Osteoblast (primary cell): ENCODE measurements at regions not wholly inside any gene's neighbourhood (a gene's known extent, or its start where the extent isn't known, plus 50 kb on each side); places are given as distances from the start of the nearest gene placed in this dataset.

Experiments used
- DNase-seq: peaks from one replicate; pipeline ENCODE4 v3.0.0; 2011; ENCODE audit warnings: low spot score, mixed read lengths; ENCODE audit not compliant: insufficient read length; ENCODE audit errors: missing footprints
- H2AFZ ChIP-seq: 2 replicates; pipeline ENCODE4 v1.6.0; 2011; ENCODE audit warnings: mild to moderate bottlenecking, low read length
- H3K27ac ChIP-seq: 2 replicates; pipeline ENCODE4 v1.5.1; 2011; ENCODE audit warnings: mild to moderate bottlenecking, low read depth, low read length, moderate library complexity
- H3K27me3 ChIP-seq: 2 replicates; pipeline ENCODE4 v1.6.0; 2012; ENCODE audit warnings: mild to moderate bottlenecking, control low read depth, inconsistent platforms, low read length, moderate library complexity; ENCODE audit not compliant: insufficient read depth
- H3K36me3 ChIP-seq: 2 replicates; pipeline ENCODE4 v1.5.1; 2011; ENCODE audit warnings: mild to moderate bottlenecking, low read length, control low read depth, moderate library complexity; ENCODE audit not compliant: insufficient read depth
- H3K4me1 ChIP-seq: 2 replicates; pipeline ENCODE4 v1.5.1; 2011; ENCODE audit warnings: mild to moderate bottlenecking, low read length, control low read depth, moderate library complexity; ENCODE audit not compliant: insufficient read depth
- H3K4me2 ChIP-seq: 2 replicates; pipeline ENCODE4 v1.6.0; 2011; ENCODE audit warnings: mild to moderate bottlenecking, low read length; ENCODE audit not compliant: insufficient read depth
- H3K4me3 ChIP-seq: fragments of 200-600 bp; sonication (generic); 3 replicates; pipeline ENCODE4 v1.5.1; 2012; ENCODE audit warnings: mild to moderate bottlenecking, low read length, inconsistent platforms; ENCODE audit not compliant: insufficient read depth
- H3K79me2 ChIP-seq: 2 replicates; pipeline ENCODE4 v1.6.0; 2012; ENCODE audit warnings: mild to moderate bottlenecking, low read length, control low read depth, inconsistent platforms; ENCODE audit not compliant: insufficient read depth
- H3K9me3 ChIP-seq: 2 replicates; pipeline ENCODE4 v1.5.1; 2011; ENCODE audit warnings: low read depth, low read length, control low read depth
- H4K20me1 ChIP-seq: 2 replicates; pipeline ENCODE4 v1.6.0; 2012; ENCODE audit warnings: mild to moderate bottlenecking, low read length, control low read depth; ENCODE audit not compliant: insufficient read depth
- CTCF ChIP-seq: IDR thresholded peaks from 2 replicates; pipeline ENCODE4 v1.5.1; 2011; ENCODE audit warnings: mild to moderate bottlenecking, low read depth, low read length, moderate library complexity; ENCODE audit errors: extremely low read depth

- H4K20me1 ChIP-seq = no peaks in the 10 kb centered on the region
- TF ChIP-seq CTCF = no peak
- DNase-seq = no peak
- no peak overlapping the region for H3K27ac ChIP-seq
- H3K36me3 ChIP-seq = no peaks in the 10 kb centered on the region
- H3K4me1 ChIP-seq = no peaks in the 10 kb centered on the region
- H3K27me3 ChIP-seq = no peaks in the 10 kb centered on the region
- H3K79me2 ChIP-seq = no peaks in the 10 kb centered on the region
- H3K4me3 ChIP-seq = no peak overlapping the region
- H2AFZ ChIP-seq = no peak overlapping the region
- no peaks in the 10 kb centered on the region for H3K9me3 ChIP-seq
- H3K4me2 ChIP-seq = no peak overlapping the region
These were observed 160.2 kb downstream of the SH2D4B start for GRCh38 chr10:80697926-80698325.

- TF ChIP-seq CTCF = peak; percentile 76
- no peak overlapping the region for H3K27ac ChIP-seq
- no peak overlapping the region for H2AFZ ChIP-seq
- no peaks in the 10 kb centered on the region for H3K4me1 ChIP-seq
- H3K4me3 ChIP-seq = no peak overlapping the region
- H3K4me2 ChIP-seq = no peak overlapping the region
- no peaks in the 10 kb centered on the region for H3K27me3 ChIP-seq
- H3K9me3 ChIP-seq = no peaks in the 10 kb centered on the region
- peak; percentile 86 for DNase-seq
- H3K36me3 ChIP-seq = no peaks in the 10 kb centered on the region
- H3K79me2 ChIP-seq = no peaks in the 10 kb centered on the region
- no peaks in the 10 kb centered on the region for H4K20me1 ChIP-seq
These were observed 161.9 kb downstream of the SH2D4B start for GRCh38 chr10:80699602-80700039.

GRCh38 chr10:80700252-80700651, 162.6 kb downstream of the SH2D4B start:
- Histone ChIP-seq H3K36me3 (no peaks in the 10 kb centered on the region), H3K27ac (no peak overlapping the region), H3K27me3 (no peaks in the 10 kb centered on the region), H3K4me1 (no peaks in the 10 kb centered on the region), H3K4me3 (no peak overlapping the region), H2AFZ (no peak overlapping the region), H3K4me2 (no peak overlapping the region), H3K9me3 (no peaks in the 10 kb centered on the region), H3K79me2 (no peaks in the 10 kb centered on the region), H4K20me1 (no peaks in the 10 kb centered on the region)
- no peak for TF ChIP-seq CTCF
- DNase-seq = no peak

- H3K4me2 ChIP-seq = no peak overlapping the region
These were observed 163.2 kb downstream of the SH2D4B start for GRCh38 chr10:80700760-80701444.

More at GRCh38 chr10:80700760-80701444, 163.2 kb downstream of the SH2D4B start:
- no peak for TF ChIP-seq CTCF
- H3K9me3 ChIP-seq = no peaks in the 10 kb centered on the region
- no peaks in the 10 kb centered on the region for H3K79me2 ChIP-seq
- DNase-seq = no peak
- H3K27ac ChIP-seq = no peak overlapping the region
- H3K36me3 ChIP-seq = no peaks in the 10 kb centered on the region
- no peaks in the 10 kb centered on the region for H3K27me3 ChIP-seq
- H4K20me1 ChIP-seq = no peaks in the 10 kb centered on the region
- no peak overlapping the region for H2AFZ ChIP-seq
- no peaks in the 10 kb centered on the region for H3K4me1 ChIP-seq
- H3K4me3 ChIP-seq = no peak overlapping the region
